GM19238 (cell line): ENCODE measurements at regions not wholly inside any gene's neighbourhood (a gene's known extent, or its start where the extent isn't known, plus 50 kb on each side); places are given as distances from the start of the nearest gene placed in this dataset.

Experiments used
- DNase-seq: peaks from one replicate; pipeline ENCODE4 v3.0.0; 2011; ENCODE audit warnings: low spot score; ENCODE audit not compliant: insufficient read length

DNA sequence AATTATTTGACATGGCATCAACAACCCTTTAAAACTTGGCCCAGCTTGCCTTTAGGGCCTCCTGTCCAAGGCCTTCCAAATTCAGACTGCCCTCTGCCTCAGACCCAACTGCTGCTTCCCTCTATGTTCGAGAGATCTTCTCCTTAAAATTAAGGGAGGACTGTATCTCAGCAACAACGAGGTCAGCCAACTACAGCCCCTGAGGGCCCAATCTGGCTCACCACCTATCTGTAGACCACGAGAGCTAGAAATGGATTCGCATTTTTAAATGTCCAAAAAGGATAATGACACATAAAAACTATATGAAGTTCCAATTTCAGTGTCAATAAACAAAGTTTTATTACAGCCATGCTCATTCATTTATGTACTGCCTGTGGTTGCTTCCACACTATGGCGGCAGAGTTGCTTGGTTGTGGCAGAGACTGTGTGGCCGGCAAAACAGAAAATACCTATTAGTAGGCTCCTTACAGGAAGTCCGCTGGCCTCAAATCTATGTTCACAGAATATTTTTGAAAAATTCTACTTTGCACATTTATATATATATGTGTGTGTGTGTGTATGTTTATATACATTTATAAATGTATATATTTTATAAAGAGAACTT, 1026.9 kb downstream of the BCL11B start:
- no peak for DNase-seq

DNA sequence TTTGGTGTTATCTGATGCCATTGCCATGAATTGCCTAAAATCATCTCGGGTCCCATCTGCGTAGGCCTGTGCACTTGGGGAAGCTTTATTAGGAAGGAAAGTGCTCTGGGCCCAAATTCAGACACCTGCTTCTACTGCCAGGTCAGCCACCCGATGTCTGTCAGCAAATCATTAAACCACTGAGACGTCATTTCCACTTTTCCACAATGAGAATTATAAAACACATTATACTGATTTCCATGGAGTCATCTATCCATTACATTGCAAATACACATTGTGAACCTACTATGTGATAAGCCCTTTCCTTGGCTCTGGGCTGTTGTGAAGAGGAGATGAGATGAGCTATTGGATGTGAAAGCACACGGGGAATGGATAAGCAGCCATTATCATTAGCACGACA, 1022.9 kb downstream of the BCL11B start:
- no peak for DNase-seq

DNA sequence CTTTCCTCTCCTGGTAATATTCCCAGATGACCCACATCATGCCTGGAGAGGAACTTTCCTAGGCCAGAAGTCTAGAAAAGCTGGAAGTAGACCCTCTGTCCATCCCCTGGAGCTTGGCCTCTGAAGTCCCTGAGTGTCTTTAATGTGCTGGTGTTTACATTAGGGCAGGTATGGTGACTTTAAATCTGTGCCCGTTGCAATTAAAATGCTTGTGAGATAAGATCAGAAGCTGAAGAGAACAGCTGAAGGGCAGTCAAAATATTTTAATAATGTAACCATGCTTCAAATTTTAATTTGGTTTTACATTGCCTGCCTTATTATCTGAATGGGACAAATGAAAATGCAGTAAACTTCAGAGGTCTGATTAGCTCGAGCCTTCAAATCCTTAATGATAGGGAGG, 1022.5 kb downstream of the BCL11B start:
- DNase-seq, result no peak

DNA sequence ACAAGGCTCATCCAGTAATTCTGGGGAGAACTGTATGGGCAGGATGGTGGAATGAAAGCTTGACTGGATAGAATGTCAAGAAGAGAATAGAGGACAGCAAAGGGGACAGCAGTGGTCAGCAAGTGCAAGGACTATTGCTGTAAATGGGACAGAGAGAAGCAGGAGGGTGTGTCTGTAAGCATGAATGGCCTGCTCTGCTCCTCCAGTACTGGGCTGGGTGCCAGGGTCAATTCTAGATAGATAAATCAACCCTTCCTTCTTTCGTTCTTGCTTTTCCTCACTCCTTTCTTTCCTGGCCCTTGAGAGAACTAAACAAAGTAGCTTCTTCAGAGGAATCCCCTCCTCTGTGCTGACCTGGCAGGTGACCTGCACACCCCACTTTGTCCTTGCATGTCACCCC, 1019.2 kb downstream of the BCL11B start:
- no peak for DNase-seq

DNA sequence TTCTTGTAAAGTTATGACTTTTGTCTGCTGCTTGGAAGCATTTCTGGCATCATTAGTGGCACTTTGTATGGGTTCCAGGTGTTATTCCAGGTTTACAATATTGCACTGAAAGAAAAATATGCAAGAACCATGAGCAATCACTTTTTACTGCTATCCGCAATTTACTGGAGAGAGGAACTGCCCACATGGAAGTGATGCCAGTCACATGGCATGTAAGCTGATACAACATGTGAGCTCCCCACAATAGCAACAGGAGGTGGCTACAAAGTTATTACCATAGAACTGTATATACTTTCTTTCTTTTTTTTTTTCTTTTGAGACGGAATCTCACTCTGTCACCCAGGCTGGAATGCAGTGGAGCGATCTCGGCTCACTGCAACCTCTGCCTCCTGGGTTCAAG, 1012.1 kb downstream of the BCL11B start:
- DNase-seq, result no peak

DNA sequence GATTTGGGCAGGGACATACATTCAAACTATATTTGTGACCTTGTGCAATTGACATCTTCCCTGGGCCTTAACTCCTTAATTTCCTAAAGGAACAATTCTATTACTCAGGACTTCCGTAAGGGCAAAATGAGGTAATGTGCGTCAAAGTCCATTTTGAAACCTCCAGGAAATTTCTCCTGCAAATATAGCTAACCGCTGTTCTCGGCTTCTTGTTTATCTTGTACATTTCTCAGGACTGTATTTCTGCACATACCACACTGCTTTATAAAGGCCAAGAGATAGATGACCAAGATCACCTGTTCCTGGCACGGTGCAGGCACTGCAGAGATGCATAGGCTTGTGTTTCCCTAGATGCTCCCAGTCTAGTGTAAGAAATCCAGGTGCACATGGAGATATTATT, 1009.4 kb downstream of the BCL11B start:
- DNase-seq, result no peak

DNA sequence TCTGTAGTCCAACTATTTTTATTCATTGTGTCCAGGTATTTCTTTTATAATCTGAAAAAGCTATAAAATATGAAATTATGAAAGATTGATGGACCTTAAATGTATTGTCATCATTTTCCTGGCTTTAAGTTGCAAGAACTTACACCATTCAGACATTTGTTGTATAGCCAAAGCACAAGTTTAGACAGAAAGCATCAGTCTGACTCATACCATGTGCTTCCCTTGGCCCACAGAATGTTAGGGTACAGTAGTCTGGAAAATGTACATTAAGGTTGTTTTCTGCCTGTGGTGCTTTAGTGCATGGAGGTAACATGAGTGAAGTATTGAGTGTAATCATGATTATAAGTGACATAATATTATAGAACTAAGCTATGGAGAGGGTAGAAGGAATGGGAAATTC, 1002.5 kb downstream of the BCL11B start:
- no peak for DNase-seq

DNA sequence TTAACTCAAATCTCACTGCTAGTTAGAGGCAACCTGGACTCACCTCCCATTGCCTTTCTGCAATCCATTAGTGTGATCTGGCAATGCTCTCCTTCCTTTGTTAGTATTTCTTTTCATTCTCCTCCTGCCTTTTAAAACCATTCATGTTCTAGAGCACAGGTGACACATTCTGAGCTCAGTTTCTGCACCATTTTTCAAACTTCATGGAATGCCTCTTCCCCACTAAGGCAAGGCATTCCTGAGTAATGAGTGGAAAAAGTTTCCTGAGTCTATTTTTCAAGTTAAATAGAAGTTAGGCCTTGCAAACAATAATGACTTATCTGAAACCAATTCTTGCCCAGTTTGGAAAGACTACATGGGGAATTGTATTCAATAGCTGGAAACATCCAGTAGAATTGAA, 1001.8 kb downstream of the BCL11B start:
- no peak for DNase-seq

DNA sequence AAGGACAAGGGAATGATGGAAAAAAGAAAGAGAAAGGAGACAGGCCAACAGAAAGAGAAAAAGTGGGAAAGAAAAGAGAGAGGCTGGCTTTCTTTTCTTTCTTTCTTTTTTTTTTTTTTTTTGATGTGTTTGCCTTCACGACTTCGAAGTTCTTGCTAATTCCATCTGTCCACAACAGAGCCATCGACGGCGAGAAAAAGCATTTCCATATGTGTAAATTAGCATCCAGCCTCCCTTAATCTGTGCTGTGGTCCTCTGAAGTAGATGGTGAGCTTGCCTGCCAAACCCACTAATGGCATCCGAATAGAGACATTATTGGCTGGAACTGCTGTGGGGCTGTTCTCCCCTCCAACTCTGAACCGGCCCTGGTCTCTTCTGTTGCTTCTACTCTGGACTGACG, 997.4 kb downstream of the BCL11B start:
- DNase-seq, result no peak

DNA sequence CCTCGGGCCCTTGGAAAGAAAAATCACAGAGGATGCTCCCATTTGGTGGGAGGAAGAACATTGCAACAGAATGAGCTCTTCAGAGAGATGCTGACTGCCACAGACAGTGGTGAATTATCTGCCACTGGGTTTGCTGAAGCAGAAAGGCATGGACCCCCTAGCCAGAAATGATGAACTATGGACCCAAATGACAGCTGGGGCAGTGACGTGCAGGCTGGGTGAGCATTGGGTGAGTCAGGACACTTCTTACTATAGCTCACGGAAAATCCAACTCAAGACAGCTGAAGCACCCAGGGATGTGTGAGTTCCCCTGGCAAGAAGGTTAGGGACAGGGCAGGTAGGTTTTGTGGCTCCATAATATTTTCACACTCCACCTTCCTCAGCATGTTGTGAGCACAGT, 993.2 kb downstream of the BCL11B start:
- no peak for DNase-seq

DNA sequence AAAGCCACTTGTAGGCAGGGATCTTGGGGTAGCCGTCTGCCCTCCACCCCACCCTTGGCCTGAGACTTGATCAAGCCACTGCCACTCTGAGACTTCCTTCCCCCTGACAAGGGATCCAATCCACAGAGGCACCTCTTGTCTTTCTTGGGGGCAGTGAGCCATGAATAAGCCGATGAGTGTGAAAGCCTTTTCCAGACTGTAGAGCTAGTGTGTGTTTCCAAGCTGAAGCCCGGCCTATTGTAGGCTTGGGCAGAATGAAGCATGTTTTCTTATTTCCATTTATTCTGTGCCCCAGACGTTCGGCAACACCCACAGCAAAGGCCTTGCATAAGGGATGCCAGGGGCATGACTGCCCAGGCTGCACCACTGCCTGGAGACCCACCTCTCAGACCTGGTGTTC, 991.6 kb downstream of the BCL11B start:
- DNase-seq, result no peak

DNA sequence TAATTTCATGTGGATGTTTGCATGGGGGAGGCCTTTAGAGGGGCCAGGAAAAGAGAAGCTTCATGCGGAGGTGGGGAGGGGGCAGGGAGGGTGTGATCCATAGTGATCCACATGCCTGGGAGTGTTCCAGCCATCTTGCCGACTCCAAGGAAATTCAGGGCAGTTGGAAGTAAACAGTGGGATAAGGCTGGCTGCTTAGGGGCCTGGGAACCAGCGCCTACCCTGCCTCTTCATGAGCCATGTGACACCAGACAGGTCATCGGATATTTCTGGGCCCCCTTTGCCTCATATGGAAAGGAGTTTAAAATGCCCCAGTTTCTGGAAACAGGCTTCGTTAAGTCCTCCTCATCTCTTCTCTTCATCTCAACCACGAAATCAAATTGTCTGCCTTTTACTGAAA, 983.2 kb downstream of the BCL11B start:
- no peak for DNase-seq

DNA sequence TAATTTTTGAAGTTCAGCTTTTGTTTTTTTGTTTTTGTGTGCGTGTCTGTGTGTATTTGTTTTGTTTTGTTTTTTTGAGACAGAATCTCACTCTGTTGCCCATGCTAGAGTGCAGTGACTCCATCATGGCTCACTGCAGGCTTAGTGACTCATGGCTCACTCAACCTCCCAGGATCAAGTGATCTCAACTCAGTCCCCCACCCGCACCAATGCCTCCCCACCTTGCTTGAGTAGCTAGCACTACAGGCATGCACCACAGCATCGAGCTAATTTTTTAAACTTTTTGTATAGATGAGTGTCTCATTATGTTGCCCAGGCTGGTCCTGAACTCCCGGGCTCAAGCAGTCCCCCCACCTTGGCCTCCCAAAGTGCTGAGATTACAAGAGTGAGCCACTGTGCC, 981.4 kb downstream of the BCL11B start:
- no peak for DNase-seq

DNA sequence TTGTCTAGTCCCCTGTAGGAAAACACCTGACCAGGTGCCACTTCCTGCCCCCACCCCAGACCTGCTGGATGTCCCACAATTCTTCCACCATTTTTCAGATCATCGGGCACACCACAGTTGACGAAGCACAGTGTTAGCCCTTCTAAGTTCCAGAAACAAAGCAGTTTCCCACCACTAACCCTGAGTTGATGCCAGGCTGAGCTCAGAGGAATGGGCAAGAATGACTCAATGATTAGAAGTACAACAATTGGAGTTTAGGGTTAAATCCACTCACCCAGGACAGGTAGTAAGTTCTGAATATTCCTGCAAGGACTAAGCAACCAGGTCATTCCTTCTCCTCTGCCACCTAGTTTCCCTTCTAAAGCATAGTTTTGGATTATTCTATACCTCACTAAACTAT, 979.8 kb downstream of the BCL11B start:
- no peak for DNase-seq

DNA sequence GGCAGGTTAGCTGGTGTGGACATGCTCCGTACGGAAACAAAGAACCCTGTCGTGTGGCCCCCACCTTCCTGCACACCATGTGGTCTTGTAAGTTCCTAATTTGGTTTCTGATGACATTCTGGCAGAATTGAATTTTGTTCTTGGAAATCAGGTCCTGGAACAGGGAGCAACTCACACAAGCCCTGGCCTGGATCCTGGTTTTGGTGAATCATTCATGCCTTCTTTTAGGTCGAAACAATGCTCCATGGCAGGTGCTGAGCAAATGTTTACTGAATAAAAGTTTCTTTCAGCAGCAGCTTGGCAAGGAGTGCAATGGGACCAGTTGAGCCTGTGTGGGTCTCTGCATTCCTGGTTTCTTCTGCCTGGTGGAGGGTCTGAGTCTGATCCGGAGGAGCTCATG, 978.4 kb downstream of the BCL11B start:
- no peak for DNase-seq

DNA sequence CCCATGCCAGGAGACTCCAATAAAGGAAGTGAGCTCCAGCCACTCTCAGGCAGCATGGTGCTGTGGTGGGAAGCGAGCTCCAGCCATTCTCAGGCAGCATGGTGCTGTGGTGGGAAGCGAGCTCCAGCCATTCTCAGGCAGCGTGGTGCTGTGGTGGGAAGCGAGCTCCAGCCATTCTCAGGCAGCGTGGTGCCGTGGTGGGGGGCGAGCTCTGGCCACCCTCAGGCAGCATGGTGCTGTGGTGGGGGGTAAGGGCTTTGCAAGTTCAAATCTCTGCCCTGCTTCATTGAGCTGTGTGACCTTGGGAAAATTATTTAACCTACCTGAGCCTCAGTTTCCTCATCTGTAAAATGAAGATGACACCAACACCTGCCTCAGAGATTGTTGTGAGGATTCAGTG, 975.1 kb downstream of the BCL11B start:
- DNase-seq, result no peak

DNA sequence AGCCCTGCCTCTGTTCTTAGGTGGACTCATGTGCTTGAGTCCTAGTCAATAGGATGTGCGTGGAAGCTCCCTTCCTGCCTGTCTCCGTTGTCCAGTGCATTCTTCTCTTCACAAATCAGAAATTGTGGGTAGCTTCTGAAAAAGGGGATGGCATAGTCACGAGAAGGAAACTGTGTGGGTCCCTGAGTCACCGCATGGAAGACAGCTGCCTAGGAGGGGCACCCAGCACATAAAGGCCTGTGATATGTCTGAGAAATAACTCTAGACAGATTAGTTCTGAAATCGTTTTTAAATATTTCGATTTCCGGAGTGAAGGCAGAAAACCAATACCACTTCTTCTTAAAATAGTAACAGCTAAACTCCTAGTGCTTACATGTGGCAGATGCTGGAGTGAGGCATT, 974.4 kb downstream of the BCL11B start:
- DNase-seq, result no peak

DNA sequence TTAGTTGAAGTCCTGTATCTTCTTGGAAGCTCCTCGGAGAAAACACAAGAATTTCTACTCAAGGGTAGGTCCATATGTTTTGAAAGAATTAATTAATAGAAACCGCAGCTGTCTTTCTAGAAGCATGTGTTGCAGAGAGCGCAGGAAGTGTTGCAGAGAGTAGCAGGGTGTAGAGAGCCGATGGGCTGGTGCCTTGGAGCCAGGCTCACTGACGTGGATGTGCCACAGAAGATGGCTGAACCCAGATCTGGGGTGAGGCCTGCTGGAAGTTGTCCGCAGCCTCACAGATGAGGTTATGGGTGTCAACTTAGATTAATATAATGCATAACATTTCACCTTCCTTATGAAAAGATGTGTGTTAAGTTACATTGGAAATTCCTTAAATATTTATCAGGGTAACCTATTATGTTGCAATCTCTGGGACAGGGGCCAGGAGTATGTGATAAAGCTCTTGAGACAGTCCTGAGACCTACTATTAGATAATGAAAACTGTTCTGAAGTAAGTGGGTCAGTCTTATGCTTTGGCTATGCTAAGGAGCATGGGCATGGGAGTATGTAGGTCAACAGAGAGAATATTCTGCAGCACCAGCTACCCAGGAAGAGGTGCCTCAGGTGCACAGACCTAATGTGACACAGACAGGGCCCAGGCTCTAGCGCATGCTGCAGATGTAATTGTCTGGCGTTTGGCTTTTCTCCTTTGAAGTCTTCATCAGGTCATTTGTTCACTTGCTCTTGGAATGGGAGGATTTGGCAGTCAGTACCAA, 973.3 kb downstream of the BCL11B start:
- DNase-seq, result no peak

DNA sequence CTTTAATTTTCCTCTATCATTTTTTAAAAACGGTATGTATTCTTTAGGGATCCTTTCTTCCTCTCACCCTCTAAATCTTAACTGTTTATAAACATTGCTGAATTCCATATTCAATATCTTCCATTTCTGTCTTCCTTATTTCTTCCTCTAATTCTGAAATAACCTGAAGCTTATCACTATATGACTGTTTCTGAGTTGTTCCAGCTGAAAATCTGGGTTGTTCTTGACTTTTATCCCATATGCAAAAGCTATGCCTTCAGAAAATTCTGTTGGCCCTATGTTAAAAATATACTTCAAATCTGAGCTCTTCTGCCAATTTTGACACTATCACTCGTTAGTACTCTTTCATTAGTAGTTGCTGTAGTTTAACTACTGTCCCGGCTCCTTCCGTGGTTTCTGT, 970.3 kb downstream of the BCL11B start:
- DNase-seq, result no peak

DNA sequence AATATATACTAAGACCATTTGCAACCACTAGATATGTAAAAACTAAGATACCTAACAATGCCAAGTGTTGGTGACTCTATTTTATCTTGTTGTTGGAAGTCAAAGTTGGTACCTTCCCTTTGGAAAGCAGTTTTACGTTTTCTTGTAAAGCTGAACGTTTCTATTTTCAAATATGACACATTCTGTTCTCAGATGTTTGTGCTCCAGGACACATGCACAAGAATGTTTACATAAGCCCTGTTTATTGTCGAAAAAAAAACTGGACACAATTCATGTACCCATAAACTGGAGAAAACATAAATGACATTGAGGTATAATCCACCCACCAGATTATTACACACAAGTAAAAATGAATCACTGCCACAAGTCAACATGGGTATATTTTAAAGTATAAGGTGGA, 967.4 kb downstream of the BCL11B start:
- DNase-seq, result no peak

DNA sequence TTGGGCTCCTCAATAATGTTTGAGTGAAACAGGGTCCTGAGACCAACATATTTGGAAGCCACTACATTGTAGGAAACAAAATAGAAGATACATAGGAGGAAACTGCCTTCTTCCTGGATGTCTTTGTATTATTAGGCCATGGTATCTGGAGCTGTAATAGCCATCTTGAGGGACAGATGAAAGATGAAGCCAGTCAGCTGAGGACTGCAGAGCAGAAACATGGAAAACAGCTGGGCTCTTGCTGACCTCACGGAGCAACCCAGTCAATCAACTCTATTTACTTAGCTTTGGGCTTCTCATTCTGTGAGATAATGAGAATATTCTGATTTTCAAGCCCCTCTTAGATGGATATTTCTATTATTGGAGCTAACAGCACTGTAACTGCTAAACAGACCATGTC, 962.4 kb downstream of the BCL11B start:
- DNase-seq, result no peak

DNA sequence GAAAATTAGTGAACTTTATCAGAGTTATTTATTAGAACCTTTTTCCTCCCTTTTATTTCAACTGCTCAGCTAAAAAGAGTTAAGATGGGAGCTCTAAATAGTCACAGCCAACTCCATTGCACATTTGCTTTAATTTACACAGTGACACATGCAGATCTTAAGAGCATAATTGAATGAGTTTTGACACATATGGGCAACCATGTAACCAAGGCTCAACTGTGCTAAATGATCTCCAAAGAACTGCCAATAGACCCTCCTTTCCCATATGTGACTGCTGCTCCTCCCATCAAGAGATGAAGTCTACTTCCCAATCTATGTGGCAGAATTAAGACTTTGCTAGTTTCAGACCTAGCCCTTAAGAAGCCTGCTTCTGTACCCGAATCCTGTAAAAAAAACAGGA, 960.0 kb downstream of the BCL11B start:
- no peak for DNase-seq

DNA sequence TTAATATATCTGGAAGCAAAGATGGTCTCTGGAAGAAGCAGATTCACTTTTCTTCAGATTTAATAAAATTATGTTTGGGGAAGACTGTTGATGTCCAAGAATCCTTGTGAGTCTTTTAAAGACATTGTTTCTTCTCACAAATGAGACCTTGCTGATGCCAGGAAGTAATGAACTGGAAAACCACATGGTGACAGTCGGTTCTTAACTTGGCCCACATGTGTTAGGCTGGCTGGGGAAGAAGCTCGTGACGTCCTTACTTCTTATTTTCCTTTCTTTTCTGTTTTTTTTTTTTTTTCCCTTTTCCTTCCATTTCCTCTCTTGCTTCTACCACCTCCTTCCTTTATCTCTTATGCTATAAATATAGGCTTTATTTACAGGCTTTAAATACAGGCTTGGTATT, 950.2 kb downstream of the BCL11B start:
- no peak for DNase-seq

DNA sequence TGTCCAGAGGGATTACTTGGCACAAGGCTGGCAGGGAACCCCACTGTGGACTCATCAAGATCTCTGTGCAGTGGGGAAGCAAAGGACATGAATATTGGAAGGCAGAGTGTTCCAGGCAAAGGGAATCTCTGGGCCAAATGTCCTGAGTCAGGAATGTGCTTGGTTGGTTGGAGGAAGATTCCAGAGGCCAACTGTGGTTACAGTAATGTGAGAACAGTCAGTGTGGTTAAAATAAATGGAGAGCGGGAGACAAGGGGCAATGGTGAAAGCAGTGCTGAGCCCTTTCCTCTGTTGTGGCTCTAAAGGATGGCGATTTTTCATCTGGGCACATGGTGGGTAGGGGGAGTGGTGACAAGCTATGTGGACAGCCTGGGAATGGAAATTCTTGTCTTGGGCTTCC, 948.2 kb downstream of the BCL11B start:
- no peak for DNase-seq
